ENCODE measurements at regions not wholly inside any gene's neighbourhood (a gene's known extent, or its start where the extent isn't known, plus 50 kb on each side); places are given as distances from the start of the nearest gene placed in this dataset.

GRCh38 chr5:17794815-17795214, 160.6 kb downstream of the TAF11L14 start:
- CTCF ChIA-PET, result no interaction called here
- DNase-seq, result no peak
- ATAC-seq, result no peak
- Mint-ChIP-seq H3K9me3 (peaks cover 4% of the 10 kb centered on the region), H3K27ac (no peak overlapping the region), H3K36me3 (ENCODE audit: low read depth) (no peaks in the 10 kb centered on the region), H3K4me3 (no peak overlapping the region), H3K27me3 (no peaks in the 10 kb centered on the region), H3K4me1 (ENCODE audit: low read depth) (no peaks in the 10 kb centered on the region)
- intact Hi-C loops (cut with micrococcal nuclease), result no loop called here
- POLR2A ChIA-PET, result no interaction called here
- TF ChIP-seq, protein P1, sequence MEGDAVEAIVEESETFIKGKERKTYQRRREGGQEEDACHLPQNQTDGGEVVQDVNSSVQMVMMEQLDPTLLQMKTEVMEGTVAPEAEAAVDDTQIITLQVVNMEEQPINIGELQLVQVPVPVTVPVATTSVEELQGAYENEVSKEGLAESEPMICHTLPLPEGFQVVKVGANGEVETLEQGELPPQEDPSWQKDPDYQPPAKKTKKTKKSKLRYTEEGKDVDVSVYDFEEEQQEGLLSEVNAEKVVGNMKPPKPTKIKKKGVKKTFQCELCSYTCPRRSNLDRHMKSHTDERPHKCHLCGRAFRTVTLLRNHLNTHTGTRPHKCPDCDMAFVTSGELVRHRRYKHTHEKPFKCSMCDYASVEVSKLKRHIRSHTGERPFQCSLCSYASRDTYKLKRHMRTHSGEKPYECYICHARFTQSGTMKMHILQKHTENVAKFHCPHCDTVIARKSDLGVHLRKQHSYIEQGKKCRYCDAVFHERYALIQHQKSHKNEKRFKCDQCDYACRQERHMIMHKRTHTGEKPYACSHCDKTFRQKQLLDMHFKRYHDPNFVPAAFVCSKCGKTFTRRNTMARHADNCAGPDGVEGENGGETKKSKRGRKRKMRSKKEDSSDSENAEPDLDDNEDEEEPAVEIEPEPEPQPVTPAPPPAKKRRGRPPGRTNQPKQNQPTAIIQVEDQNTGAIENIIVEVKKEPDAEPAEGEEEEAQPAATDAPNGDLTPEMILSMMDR (IDR thresholded peaks at IDR 0.05), result no peak

GRCh38 chr5:17796142-17796541, 161.9 kb downstream of the TAF11L14 start:
- CTCF ChIA-PET, result no interaction called here
- DNase-seq, result no peak
- Mint-ChIP-seq H3K4me1 (ENCODE audit: low read depth) (no peaks in the 10 kb centered on the region), H3K4me3 (no peak overlapping the region), H3K27me3 (no peaks in the 10 kb centered on the region), H3K9me3 (peaks cover 4% of the 10 kb centered on the region), H3K27ac (no peak overlapping the region), H3K36me3 (ENCODE audit: low read depth) (no peaks in the 10 kb centered on the region)
- intact Hi-C loops (cut with micrococcal nuclease), result no loop called here
- TF ChIP-seq, protein P1 (IDR thresholded peaks at IDR 0.05), result no peak
- POLR2A ChIA-PET, result no interaction called here
- no peak for ATAC-seq

DNA sequence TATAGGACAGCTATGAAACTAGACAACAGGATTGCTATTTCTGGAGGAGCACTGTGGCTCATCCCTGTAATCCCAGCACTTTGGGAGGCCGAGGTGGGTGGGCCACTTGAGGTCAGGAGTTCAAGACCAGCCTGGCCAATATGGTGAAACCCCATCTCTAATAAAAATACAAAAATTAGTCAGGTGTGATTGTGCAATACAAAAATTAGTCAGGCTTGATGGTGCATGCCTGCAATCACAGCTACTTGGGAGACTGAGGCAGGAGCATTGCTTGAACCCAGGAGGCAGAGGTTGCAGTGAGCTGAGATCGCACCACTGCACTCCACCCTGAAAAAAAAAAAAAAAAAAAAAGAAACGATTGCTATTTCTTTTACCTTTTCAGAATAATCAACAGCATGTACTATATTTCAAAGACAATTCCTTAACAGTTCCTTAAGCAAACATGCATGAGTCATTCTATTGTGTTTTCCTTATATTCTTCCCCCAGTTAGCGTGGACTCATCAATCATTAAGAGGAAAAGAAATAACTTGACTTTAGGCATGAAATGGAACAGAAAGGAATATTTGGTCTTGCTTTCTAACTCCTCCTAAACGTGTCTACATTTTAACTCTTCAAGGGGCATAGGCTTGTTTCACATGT, 162.6 kb downstream of the TAF11L14 start:
- Mint-ChIP-seq H3K27ac (no peak overlapping the region), H3K4me1 (ENCODE audit: low read depth) (no peaks in the 10 kb centered on the region), H3K27me3 (no peaks in the 10 kb centered on the region), H3K4me3 (no peak overlapping the region), H3K9me3 (peaks cover 4% of the 10 kb centered on the region), H3K36me3 (ENCODE audit: low read depth) (no peaks in the 10 kb centered on the region)
- ATAC-seq (no peak), DNase-seq (no peak)
- intact Hi-C loops (cut with micrococcal nuclease), result no loop called here
- ChIA-PET CTCF (no interaction called here), POLR2A (interaction anchor here (0.9 kb wide), 1 partner anchor 401 kb away, joined by 3 read pairs; no protein-coding TSS in a partner anchor)
- TF ChIP-seq, protein P1 (IDR thresholded peaks at IDR 0.05), result no peak

GRCh38 chr5:17799521-17799920, 165.3 kb downstream of the TAF11L14 start:
- H3K4me3 Mint-ChIP-seq, result no peak overlapping the region
- intact Hi-C loops (cut with micrococcal nuclease), result no loop called here
- ChIA-PET CTCF (no interaction called here), POLR2A (no interaction called here)
- no peak overlapping the region for H3K27ac Mint-ChIP-seq
- ATAC-seq, result no peak
- no peaks in the 10 kb centered on the region for H3K36me3 Mint-ChIP-seq (ENCODE audit: low read depth)
- H3K27me3 Mint-ChIP-seq, result no peaks in the 10 kb centered on the region
- H3K4me1 Mint-ChIP-seq (ENCODE audit: low read depth), result no peaks in the 10 kb centered on the region
- TF ChIP-seq, protein P1 (IDR thresholded peaks at IDR 0.05), result no peak
- DNase-seq, result no peak
- H3K9me3 Mint-ChIP-seq, result peaks cover 4% of the 10 kb centered on the region

GRCh38 chr5:17801595-17801994, 167.3 kb downstream of the TAF11L14 start:
- no peaks in the 10 kb centered on the region for H3K4me1 Mint-ChIP-seq (ENCODE audit: low read depth)
- peaks cover 4% of the 10 kb centered on the region for H3K9me3 Mint-ChIP-seq
- ATAC-seq (no peak), DNase-seq (no peak)
- H3K36me3 Mint-ChIP-seq (ENCODE audit: low read depth), result no peaks in the 10 kb centered on the region
- no peaks in the 10 kb centered on the region for H3K27me3 Mint-ChIP-seq
- intact Hi-C loops (cut with micrococcal nuclease), result no loop called here
- H3K4me3 Mint-ChIP-seq, result no peak overlapping the region
- POLR2A ChIA-PET, result no interaction called here
- CTCF ChIA-PET, result no interaction called here
- H3K27ac Mint-ChIP-seq, result no peak overlapping the region
- TF ChIP-seq, protein P1 (IDR thresholded peaks at IDR 0.05), result no peak

Data from activated CD8-positive, alpha-beta T cell treated with anti-CD3 and anti-CD28 coated beads for 36 hours (primary cell).